GM23338 (cell line): ENCODE measurements at regions not wholly inside any gene's neighbourhood (a gene's known extent, or its start where the extent isn't known, plus 50 kb on each side); places are given as distances from the start of the nearest gene placed in this dataset.
"Not testable (repeated sequence)": the region's sequence is repeated elsewhere in the genome, so short reads cannot be mapped to it uniquely, and the experiment has no call there.

Experiments
- TF ChIP-seq, protein P1 (sequence below): IDR thresholded peaks from one replicate; pipeline ENCODE4 v1.6.1; 2018; ENCODE audit warnings: antibody characterized with exemption; ENCODE audit not compliant: unreplicated experiment
- TF ChIP-seq, protein P2 (sequence below), 2 experiments: fragments of 200-600 bp in 1 of 2; sonication (generic) in 1 of 2; conservative IDR thresholded peaks; 2 replicates each; pipeline versions ENCODE4 v1.5.1 to v1.6.1; 2016 to 2017; ENCODE audit warnings: antibody characterized with exemption in 2 of 2, low read depth in 2 of 2, mild to moderate bottlenecking in 2 of 2, moderate library complexity in 1 of 2

DNA sequence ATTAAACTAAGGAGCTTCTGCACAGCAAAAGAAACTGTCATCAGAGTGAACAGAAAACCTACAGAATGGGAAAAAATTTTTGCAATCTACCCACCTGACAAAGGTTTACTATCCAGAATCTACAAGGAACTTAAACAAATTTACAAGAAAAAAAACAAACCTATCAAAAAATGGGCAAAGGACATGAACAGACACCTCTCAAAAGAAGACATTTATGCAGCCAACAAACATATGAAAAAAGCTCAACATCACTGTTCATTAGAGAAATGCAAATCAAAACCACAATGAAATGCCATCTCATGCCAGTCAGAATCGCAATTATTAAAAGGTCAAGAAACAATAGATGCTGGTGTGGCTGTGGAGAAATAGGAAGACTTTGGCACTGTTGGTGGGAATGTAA lies 218.5 kb upstream of the SMIM30 start:
- TF ChIP-seq, protein P1, sequence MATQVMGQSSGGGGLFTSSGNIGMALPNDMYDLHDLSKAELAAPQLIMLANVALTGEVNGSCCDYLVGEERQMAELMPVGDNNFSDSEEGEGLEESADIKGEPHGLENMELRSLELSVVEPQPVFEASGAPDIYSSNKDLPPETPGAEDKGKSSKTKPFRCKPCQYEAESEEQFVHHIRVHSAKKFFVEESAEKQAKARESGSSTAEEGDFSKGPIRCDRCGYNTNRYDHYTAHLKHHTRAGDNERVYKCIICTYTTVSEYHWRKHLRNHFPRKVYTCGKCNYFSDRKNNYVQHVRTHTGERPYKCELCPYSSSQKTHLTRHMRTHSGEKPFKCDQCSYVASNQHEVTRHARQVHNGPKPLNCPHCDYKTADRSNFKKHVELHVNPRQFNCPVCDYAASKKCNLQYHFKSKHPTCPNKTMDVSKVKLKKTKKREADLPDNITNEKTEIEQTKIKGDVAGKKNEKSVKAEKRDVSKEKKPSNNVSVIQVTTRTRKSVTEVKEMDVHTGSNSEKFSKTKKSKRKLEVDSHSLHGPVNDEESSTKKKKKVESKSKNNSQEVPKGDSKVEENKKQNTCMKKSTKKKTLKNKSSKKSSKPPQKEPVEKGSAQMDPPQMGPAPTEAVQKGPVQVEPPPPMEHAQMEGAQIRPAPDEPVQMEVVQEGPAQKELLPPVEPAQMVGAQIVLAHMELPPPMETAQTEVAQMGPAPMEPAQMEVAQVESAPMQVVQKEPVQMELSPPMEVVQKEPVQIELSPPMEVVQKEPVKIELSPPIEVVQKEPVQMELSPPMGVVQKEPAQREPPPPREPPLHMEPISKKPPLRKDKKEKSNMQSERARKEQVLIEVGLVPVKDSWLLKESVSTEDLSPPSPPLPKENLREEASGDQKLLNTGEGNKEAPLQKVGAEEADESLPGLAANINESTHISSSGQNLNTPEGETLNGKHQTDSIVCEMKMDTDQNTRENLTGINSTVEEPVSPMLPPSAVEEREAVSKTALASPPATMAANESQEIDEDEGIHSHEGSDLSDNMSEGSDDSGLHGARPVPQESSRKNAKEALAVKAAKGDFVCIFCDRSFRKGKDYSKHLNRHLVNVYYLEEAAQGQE: not testable (repeated sequence)
- TF ChIP-seq, protein P2, sequence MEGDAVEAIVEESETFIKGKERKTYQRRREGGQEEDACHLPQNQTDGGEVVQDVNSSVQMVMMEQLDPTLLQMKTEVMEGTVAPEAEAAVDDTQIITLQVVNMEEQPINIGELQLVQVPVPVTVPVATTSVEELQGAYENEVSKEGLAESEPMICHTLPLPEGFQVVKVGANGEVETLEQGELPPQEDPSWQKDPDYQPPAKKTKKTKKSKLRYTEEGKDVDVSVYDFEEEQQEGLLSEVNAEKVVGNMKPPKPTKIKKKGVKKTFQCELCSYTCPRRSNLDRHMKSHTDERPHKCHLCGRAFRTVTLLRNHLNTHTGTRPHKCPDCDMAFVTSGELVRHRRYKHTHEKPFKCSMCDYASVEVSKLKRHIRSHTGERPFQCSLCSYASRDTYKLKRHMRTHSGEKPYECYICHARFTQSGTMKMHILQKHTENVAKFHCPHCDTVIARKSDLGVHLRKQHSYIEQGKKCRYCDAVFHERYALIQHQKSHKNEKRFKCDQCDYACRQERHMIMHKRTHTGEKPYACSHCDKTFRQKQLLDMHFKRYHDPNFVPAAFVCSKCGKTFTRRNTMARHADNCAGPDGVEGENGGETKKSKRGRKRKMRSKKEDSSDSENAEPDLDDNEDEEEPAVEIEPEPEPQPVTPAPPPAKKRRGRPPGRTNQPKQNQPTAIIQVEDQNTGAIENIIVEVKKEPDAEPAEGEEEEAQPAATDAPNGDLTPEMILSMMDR (conservative IDR thresholded peaks at IDR 0.05; ENCODE audit: low read depth in 2 of 2): not testable (repeated sequence)
